HG02884 (cell line): ENCODE measurements at regions not wholly inside any gene's neighbourhood (a gene's known extent, or its start where the extent isn't known, plus 50 kb on each side); places are given as distances from the start of the nearest gene placed in this dataset.
A peak's percentile ranks its signal among the peaks of the same experiment; 100 is the strongest.

Source experiments
- ATAC-seq: cut with Tn5 transposase; IDR thresholded peaks from one replicate; pipeline ENCODE4 v1.9.1; 2021; ENCODE audit warnings: mild to moderate bottlenecking, moderate library complexity; ENCODE audit not compliant: unreplicated experiment

GRCh38 chr22:48101704-48102103 lies 1339.3 kb downstream of the TBC1D22A start:
- no peak for ATAC-seq

GRCh38 chr22:48100685-48101417 lies 1338.4 kb downstream of the TBC1D22A start:
- no peak for ATAC-seq

- ATAC-seq, result no peak
Observed at GRCh38 chr22:48099671-48100070, 1337.2 kb downstream of the TBC1D22A start.

DNA sequence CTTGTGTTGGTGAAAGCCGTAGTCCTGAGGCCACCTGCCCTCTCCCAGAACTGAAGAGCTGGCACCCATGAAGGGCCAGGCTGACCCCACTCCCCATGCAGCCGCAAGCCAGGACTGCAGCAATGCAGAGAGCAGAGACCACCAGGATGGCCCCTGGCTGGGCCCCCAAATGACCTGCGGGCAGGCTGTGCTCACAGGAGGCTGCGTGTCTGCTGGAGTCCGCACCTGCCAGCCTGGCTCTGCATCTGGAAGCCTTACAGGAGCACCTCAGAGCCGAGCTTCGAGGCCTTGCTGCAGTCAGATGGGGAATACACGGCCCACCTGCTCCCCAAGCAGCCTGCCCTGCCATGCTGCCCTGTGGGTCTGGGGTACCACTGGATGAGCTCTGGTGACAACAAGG lies 1336.8 kb downstream of the TBC1D22A start:
- no peak for ATAC-seq

GRCh38 chr22:48098921-48099245 lies 1336.4 kb downstream of the TBC1D22A start:
- peak; percentile 16 for ATAC-seq

- ATAC-seq, result peak; percentile 67
Observed at GRCh38 chr22:48098243-48098920, 1335.9 kb downstream of the TBC1D22A start.

GRCh38 chr22:48097723-48098122 lies 1335.3 kb downstream of the TBC1D22A start:
- ATAC-seq, result peak; percentile 12

DNA sequence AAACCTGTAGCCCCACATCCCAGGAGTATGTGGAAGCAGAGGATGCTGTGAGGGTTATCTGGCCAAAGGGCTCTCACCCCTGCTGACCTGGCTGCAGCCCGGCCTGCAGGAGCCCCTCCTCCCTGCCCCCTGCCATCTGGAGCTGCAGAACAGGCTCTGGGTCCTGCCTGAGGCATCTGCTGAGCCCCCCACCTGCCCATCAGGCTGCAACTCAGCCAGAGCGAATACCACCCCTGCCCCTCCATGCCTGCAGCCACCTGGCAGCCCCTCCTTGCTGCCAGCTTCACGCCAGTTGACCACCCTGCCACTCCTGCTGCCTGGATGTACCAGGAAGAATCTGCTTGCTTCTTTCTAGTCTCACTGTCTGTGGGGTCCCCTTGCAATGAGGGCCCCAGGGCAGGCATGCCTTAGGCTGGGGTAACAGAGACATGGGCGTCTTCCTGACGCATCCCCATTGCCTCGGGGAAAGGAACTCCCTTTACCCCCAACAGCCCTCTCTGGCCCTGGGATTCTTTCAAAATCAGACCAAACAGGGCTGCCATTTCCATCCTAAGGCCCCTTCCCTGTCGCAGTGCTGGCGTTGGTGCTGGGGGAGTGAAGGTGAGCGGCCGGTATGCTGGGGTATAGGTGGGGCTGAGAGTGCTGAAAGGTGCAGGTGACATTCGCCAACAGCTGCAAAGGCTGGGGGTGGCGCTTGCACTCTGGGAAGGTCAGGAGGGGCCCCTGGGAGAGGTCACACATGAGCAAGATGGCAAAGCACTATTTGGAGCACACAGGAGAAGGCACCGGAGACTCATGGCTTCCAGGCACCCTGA lies 1334.6 kb downstream of the TBC1D22A start:
- ATAC-seq, result no peak

GRCh38 chr22:48096411-48096810 lies 1334.0 kb downstream of the TBC1D22A start:
- ATAC-seq, result no peak

- ATAC-seq, result no peak
Observed at GRCh38 chr22:48093981-48094380, 1331.5 kb downstream of the TBC1D22A start.

DNA sequence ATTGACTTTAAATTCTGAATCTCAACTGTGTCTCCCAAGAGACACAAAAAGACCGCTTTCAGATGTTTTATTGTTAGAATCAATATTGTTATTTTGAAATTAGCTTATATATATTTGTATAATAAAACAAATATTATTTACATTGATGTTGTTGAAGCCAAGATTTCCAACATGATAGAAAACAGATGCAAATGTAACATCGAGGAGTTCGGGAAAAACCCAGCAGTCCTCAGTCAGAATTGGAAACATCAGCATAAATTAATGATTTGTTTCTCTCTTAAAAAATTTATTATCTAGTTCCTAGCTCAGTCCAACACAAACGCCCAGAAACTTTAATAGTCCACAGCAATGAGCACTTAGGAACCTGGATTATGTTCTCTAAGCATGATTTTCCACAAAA lies 1330.4 kb downstream of the TBC1D22A start:
- ATAC-seq, result no peak

- no peak for ATAC-seq
Observed at GRCh38 chr22:48091656-48092223, 1329.3 kb downstream of the TBC1D22A start.

- ATAC-seq, result no peak
Observed at GRCh38 chr22:48091060-48091650, 1328.7 kb downstream of the TBC1D22A start.

GRCh38 chr22:48090332-48090672 lies 1327.9 kb downstream of the TBC1D22A start:
- ATAC-seq, result no peak

- ATAC-seq, result no peak
Observed at GRCh38 chr22:48089601-48090331, 1327.3 kb downstream of the TBC1D22A start.

- no peak for ATAC-seq
Observed at GRCh38 chr22:48088926-48089536, 1326.6 kb downstream of the TBC1D22A start.

GRCh38 chr22:48088251-48088650 lies 1325.8 kb downstream of the TBC1D22A start:
- ATAC-seq, result no peak

DNA sequence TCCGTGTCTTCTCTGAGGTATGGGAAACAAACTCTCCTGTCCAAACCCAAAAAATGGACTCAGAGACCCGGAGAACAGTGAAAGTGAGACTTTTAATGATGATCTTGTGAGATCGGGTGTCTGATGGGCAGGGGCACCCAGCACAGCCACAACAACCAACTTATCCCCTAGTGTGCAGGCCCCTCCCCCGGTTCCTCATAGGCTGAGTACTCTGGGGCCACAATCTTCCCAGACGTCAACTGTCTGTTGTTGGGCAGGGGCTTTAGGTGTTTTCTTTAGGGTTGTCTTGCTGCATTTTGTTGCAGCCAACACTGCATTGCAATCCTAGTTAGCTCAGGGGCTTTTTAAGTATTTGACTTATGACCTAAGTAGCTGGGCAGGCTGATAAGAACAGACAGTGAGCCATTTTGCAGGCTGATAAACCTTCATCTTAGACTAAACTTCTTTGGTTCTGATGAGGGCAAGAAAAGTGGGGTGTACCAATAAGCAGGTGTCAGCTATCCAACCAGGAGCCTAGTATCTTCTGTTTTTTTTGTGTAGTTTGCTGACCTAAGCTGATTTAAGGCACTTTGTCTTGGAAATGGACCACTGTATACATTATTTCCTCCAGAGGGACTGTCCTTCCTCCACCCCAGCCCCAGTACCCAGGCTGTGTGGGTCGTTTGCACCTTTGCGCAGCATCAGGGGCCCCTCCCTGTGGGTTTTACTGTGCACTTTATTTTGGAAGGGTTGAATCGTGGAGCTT lies 1323.6 kb downstream of the TBC1D22A start:
- no peak for ATAC-seq

DNA sequence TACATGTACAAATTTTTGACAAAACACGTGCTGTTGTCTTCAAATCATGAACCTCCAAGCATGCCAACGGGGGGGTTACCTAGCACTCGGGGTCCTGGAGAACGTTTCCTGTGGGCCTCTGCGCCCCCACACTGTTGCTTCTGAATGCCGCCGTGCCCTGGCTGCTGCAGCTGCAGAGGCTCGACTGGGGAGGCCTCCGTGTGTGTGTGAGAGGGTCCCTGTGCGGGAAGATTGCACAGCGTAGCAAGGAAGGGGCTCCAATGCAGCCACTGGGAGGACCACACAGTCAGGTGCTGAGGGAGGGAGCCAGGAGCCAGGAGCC lies 1322.2 kb downstream of the TBC1D22A start:
- no peak for ATAC-seq
